Left lung (tissue), 4 donors: ENCODE measurements at regions not wholly inside any gene's neighbourhood (a gene's known extent, or its start where the extent isn't known, plus 50 kb on each side); places are given as distances from the start of the nearest gene placed in this dataset.
"Not testable (repeated sequence)": the region's sequence is repeated elsewhere in the genome, so short reads cannot be mapped to it uniquely, and the experiment has no call there.

Experiments used
- ATAC-seq: fragments of 200-7000 bp; cut with Tn5 transposase; one replicate; pipeline ENCODE4 v1.9.1; 2020; ENCODE audit warnings: moderate library complexity
- DNase-seq, 4 donors: peaks; one replicate each; pipeline ENCODE4 v3.0.0-alpha.2; 2013 to 2020
- H3K27ac ChIP-seq, 2 donors: fragments of 200-600 bp; sonication (generic) in 1 of 2; one replicate each; pipeline versions ENCODE4 v1.5.0 to v1.8.0; 2020 to 2021
- H3K27me3 ChIP-seq, 2 donors: fragments of 200-600 bp; sonication (generic) in 1 of 2; one replicate each; pipeline versions ENCODE4 v1.5.0 to v1.8.0; 2020 to 2021
- H3K36me3 ChIP-seq, 2 donors: fragments of 200-600 bp; sonication (generic) in 1 of 2; one replicate each; pipeline versions ENCODE4 v1.5.0 to v1.8.0; 2020 to 2021
- H3K4me1 ChIP-seq, 2 donors: fragments of 200-600 bp; one replicate each; pipeline ENCODE4 v1.8.0; 2021
- H3K4me3 ChIP-seq, 2 donors: fragments of 200-600 bp; sonication (generic) in 1 of 2; one replicate each; pipeline versions ENCODE4 v1.5.0 to v1.8.0; 2020 to 2021; ENCODE audit warnings: mild to moderate bottlenecking in 1 of 2
- H3K9me3 ChIP-seq, 2 donors: fragments of 200-600 bp; sonication (generic) in 1 of 2; one replicate each; pipeline versions ENCODE4 v1.5.0 to v1.8.0; 2020 to 2021
- CTCF ChIP-seq, 2 donors: fragments of 200-600 bp; sonication (generic) in 1 of 2; IDR thresholded peaks; one replicate each; pipeline versions ENCODE4 v1.5.0 to v1.8.0; 2021; ENCODE audit warnings: antibody characterized with exemption in 2 of 2
- intact Hi-C, 2 donors: fragments of 100-400 bp; cut with DNase I; formaldehyde crosslinking; loops; one replicate each; pipeline versions ENCODE4 v1.11.2 to v1.14.2; 2022
- donor health status: DM: no; HTN: yes; CAD: no.
- donor health status: DM: no; HTN: no; CAD: no.

- TF ChIP-seq CTCF (IDR thresholded peaks at IDR 0.05), result no peak
- DNase-seq, result peak in 1 of 4 donors; percentile 20
- Histone ChIP-seq H3K36me3 (no peaks in the 10 kb centered on the region), H3K4me3 (no peak overlapping the region), H3K4me1 (no peaks in the 10 kb centered on the region), H3K27me3 (peaks cover 0 to 4% of the 10 kb centered on the region in 2 donors), H3K27ac (no peak overlapping the region), H3K9me3 (no peaks in the 10 kb centered on the region)
- no peak for ATAC-seq
- intact Hi-C loops, result no loop called here
Measured at GRCh38 chrX:25860322-25860721, 277.8 kb upstream of the MAGEB18 start.

- ATAC-seq, result no peak
- H3K36me3 ChIP-seq, result no peaks in the 10 kb centered on the region
- H3K4me1 ChIP-seq, result no peaks in the 10 kb centered on the region
- DNase-seq, result no peak
- no peaks in the 10 kb centered on the region for H3K9me3 ChIP-seq
- no peak overlapping the region for H3K4me3 ChIP-seq
- H3K27me3 ChIP-seq, result no peaks in the 10 kb centered on the region
- TF ChIP-seq CTCF (IDR thresholded peaks at IDR 0.05), result no peak
- no peak overlapping the region for H3K27ac ChIP-seq
- intact Hi-C loops, result no loop called here
Measured at GRCh38 chrX:25869761-25870160, 268.4 kb upstream of the MAGEB18 start.

- Histone ChIP-seq H3K9me3 (no peaks in the 10 kb centered on the region), H3K27me3 (no peaks in the 10 kb centered on the region), H3K36me3 (no peaks in the 10 kb centered on the region), H3K27ac (no peak overlapping the region), H3K4me1 (no peaks in the 10 kb centered on the region), H3K4me3 (no peak overlapping the region)
- no peak for TF ChIP-seq CTCF (IDR thresholded peaks at IDR 0.05)
- intact Hi-C loops, result no loop called here
- no peak for ATAC-seq
- DNase-seq, result no peak
Measured at GRCh38 chrX:25872786-25873185, 265.4 kb upstream of the MAGEB18 start.

- TF ChIP-seq CTCF (IDR thresholded peaks at IDR 0.05), result no peak
- Histone ChIP-seq H3K27ac (no peak overlapping the region), H3K4me3 (no peak overlapping the region), H3K36me3 (no peaks in the 10 kb centered on the region), H3K4me1 (no peaks in the 10 kb centered on the region), H3K27me3 (no peaks in the 10 kb centered on the region), H3K9me3 (no peaks in the 10 kb centered on the region)
- ATAC-seq, result no peak
- intact Hi-C loops, result no loop called here
- no peak for DNase-seq
Measured at GRCh38 chrX:25873196-25873595, 264.9 kb upstream of the MAGEB18 start.

GRCh38 chrX:25878806-25879205 lies 259.3 kb upstream of the MAGEB18 start:
- Histone ChIP-seq H3K27me3 (no peaks in the 10 kb centered on the region), H3K36me3 (no peaks in the 10 kb centered on the region), H3K4me1 (no peaks in the 10 kb centered on the region), H3K4me3 (no peak overlapping the region), H3K9me3 (no peaks in the 10 kb centered on the region), H3K27ac (no peak overlapping the region)
- ATAC-seq, result no peak
- no peak for TF ChIP-seq CTCF (IDR thresholded peaks at IDR 0.05)
- intact Hi-C loops, result no loop called here
- DNase-seq, result no peak

GRCh38 chrX:25882503-25882902 lies 255.6 kb upstream of the MAGEB18 start:
- ATAC-seq, H3K4me1 ChIP-seq, DNase-seq, H3K9me3 ChIP-seq, H3K27me3 ChIP-seq, intact Hi-C loops, H3K4me3 ChIP-seq, H3K36me3 ChIP-seq, H3K27ac ChIP-seq: not testable (repeated sequence)
